ENCODE measurements at regions not wholly inside any gene's neighbourhood (a gene's known extent, or its start where the extent isn't known, plus 50 kb on each side); places are given as distances from the start of the nearest gene placed in this dataset.

DNA sequence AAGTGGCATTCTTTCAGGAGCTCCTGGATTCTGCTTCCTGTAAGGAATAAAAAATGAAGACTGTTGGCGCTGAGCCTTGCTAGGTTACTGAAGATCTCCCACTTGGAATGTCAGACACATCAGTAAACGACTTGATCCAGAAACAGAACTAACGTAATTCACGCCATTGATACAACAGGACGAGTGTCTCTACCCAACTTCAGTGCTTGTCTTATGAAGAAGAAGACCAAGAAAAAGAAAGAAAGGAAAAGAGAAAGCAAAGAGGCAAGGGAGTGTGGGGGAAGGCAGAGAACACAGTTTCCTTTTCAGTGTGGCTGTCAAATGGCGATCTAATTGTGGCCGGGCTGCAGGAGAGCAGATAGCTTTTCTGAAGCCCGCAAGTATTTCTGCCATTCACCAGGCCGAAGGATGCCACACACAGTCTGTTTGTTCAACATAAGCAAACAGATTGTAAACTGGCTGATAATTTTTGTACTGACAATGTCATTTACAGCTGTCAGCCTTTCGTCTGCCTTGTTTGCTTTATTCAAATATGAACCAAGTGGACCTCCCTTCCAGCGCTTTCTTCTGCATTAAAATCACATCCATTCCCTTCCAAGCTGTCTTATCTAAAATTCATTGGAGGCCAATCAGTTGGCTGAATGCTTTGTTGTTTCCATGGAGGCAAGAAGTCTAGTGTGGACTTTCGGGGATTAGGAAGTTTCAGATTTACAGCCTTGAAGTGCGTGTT, 180.6 kb downstream of the FOXA2 start:
- no peak for DNase-seq

DNA sequence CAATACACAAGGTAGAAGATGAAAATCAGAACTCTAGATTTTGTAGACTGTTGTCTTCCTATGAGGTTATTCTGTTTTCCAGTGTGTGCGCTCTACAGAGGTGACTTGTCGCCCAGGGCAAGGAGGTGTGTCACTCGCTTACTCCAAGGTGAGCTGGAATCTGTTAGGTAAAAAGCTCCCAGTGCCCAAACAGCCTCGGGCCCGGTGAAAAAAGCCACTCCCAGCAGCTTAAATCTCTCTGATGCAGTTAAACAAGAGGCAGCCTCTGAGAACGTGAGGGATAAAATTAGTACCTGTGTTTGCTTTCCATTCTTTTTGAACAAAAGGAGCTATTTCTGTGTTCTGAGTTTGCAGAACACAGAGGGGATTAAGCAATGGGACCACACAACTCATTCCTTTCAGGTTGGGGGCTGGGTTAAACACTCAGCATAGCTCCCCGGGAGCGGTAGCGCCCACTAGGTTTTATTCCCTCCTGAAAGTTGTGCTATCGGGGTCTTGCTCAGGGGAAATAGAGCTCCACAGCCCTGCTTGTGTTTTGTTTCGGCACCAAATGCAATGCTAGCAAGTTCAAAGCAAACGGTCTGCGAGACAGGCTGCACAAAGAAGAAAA, 181.2 kb downstream of the FOXA2 start:
- no peak for DNase-seq

DNA sequence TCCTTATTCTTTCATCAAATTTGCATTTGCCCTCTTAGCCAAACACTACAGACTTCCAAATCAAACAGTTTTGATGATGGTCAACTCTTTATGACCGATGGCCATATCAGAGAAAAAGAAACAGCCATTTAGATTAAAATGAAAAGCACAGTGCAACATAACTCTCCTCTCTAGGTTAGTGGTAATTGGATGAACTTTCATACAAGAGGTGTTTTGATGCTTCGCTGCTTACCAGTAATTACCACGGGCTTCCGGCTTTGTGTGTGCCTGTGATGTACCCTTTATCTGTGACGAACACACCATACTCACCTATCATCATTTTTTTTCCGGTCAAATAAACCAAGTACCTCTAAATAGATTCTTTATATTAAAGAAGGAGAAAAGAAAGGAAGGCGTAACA, 181.8 kb downstream of the FOXA2 start:
- DNase-seq: no peak

DNA sequence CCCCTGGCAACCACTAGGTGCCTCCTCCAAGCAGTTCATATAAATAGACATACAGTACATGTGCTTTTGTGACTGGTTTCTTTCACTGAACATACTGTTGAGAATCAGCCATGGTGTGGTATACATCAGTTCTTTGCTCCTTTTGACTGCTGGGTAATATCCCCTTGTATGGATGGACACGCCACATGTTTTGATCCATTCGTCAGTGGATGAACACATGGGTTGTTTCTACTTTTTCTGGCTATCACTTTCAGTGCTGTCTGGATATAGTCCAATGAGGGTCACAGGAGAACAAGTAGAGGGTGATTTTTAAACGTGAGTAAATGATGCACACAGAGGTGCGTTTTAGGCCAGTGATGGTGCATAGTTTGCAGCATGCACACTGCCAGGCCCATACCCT, 183.9 kb downstream of the FOXA2 start:
- no peak for DNase-seq

DNA sequence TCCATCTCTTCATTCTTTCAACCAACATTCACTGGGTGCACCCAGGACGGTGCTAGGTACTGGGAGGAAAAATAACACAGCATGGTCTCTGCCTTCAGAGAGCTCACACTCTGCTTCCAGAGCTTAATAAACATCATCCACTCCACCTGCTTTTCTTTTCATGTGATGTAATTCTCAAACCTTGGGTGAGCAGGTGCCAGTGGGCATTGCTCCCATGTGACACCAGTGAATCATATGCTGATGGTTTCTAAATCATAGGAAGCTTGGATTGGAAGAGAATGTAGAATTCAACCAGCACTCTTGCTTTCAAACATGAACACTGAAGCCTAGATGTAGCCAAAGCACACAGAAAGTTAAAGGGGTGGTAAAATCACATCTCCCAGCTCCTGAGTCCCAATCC, 189.8 kb downstream of the FOXA2 start:
- no peak for DNase-seq

DNA sequence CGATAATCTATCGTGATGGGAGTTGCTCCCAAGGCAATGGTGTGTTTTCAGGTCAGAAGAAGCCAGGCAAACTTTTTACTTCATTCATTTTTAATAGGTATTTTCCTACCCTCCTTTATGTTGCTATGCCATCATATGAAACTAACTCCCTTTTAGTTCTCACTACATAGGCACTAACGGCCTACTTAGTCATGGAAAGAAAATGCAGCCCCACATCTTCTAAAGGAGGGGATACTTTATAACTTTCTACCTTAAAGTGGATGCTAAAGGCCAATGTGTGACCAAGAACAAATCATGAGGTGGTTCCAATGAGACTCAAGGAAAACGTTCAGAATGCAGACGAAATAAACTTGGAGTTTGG, 193.8 kb downstream of the FOXA2 start:
- no peak for DNase-seq

DNA sequence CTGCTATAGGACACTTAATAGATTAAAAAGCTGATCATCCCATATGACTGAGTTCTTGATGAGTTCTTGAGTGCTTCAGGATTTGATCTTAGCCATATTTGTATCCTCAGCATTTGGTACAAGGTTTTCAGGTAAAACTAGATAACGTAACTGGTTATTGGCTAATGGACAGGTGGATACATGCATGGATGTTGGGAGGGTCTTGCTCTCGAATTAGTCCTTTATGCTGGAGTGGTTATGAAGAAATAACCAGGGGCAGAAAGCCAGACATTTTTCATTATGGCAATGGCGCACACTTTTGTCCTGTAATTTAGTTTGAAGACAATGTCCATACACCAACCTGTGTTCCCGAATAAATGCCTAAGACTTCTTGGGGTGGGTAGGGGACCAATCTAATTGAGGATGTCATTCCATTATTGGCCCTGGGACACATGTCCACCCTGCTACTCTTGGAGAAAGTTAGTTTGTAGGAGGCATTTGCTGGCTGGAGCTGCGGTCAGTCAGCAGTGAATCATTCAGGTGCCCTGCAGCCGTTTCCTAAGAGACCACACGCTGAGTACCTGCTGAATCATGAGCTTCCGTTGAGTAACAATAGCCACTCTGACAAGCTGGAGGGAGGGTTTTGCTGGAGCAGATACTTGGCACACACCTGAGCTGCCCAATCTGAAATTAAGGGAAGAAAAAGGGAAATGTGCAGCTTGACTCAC, 194.4 kb downstream of the FOXA2 start:
- DNase-seq: no peak

DNA sequence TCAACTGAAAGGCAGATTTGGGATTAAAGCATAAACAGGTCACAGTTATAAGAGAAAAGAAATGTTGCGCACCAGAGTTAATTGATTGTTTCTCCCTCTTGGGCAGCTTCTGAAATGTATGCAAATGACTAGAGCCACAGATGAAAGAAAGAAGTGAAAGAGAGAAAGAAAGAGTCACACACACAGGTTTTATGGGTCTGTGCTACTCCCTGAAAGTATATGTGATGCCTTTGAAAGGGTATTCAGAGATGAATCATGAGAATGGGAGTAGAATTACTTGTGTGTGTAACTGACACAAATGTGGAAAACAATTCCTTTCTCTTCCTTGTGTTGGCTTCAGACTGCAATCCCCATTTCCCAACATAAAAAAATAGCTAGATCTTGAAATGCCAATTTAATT, 196.9 kb downstream of the FOXA2 start:
- DNase-seq: no peak

DNA sequence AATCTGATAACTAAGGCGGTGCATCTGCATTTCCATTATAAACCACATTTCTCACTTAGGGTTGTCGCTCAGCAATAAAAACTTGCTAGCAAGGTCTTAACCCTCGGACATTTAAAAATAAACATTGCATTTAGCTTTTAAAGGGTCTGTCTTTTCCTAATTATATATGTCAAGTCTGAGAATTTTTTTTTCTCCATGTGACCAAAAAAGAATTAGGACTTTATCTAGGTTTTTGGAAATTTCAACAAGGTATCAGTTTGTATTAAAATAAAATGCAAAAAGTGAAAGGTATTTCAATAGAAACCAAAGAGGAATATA, 198.1 kb downstream of the FOXA2 start:
- DNase-seq: no peak

DNA sequence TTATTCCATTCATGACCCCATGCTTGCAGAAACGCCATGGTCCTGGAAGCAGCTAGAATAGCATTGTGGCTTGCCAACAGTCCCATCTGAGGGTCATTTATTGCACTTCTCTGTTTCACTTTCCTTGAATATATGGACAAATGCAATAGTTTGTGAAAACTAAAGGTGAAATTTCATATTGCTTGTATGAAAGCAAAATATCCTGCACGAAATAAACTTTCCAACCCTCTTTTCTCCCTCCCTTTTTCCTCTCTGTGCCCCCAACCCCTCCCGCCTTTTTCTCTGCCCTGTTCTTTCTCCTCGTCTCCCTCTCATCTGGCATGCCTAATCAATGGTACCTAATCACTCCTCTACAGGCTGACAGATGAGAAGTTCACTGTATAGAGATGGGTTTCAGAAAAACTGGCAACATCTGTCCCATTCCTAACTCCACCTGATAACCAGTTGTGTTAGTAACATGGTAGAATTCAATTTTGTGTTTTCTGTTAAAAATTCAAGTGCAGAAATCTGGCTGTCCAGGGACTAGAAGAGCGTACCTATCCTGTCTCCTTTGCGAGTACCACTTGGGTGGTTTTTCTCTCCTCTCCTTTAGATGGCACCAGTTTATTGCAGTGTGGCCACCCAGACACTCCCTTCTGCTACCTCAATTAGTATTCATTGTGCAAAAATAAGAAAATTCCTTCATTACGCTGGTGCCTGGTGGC, 198.6 kb downstream of the FOXA2 start:
- no peak for DNase-seq

DNA sequence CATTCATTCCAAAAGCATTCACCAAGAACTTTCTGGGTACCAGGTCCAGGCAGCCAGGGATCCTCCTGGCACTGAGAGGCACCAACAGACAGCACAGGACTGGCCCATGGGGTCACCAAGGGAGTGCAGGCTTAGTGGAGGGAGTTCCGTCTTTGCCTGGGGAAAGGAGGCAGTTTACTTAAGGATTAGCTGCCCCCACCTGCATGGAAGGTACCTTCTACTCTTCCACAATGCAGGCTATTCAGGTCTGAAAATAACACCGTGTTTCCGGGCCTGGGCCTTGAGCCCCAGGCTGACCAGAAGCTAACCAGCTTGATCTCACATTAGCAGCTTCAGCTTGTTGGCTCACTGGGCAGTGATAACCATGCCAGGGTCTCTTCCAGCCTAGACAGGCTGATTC, 199.4 kb downstream of the FOXA2 start:
- DNase-seq: no peak

DNA sequence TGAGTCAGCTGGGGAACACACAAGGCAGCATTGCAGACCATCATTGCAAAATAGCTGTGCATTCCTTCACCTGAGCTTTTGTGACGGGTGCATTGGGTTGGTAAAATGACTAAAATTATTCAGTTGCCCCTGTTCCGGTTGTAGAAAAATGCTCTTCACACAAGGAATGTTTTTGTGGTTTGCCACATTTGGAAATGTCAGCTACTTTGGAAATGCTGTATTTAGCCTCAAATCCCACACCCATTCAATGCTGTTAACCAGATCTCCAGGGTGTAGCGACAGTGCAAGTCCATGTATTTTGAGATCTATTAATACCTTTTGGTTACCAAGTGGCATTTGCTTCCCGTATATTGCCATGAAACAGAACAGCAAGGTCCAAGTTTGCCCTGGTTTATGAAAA, 201.2 kb downstream of the FOXA2 start:
- DNase-seq: no peak

DNA sequence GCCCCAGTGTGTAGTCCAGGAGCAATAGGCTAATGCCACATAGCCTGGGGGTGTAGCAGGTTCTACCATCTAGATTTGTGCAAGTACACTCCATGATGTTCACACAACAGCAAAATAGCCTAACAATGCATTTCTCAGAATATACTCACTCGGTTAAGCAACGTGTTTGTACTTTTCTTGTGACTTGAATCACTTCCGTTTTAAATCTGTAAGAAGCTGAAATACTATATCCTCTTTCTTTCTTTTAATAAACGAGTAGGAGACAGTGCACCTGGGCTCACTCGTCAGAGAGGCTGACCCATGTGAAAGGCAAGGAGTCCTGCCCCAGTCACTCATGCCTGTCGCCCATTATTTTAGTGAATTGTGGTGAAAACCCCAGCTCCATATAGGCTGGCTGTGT, 201.6 kb downstream of the FOXA2 start:
- no peak for DNase-seq

DNA sequence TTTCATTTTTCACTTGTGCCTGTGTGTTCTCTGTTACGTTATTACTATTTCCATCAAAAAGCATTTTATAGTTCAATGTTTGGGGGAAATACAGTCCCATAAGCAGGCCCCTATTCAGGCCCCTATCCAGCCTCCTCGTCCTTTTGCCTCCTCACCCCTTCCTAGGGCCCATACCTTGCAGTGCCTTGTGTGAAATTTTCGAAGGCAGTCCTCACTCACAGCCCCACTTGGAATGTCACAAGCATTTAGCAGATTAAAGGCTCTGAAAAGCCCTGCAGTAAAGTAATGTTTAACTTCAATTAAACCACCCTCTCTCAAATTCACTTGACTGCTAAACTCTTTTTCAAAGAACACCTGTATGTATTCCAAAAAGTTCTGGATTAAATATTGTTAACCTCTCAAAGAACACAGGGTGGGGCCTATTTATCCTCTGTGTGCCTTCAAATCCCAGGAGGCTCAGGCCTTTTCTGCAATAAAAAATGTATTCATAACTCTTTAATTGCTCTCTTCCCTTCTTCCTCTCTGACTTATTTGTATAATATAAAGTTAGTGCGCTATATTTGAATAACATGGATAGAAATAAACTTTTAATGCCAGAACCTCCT, 202.5 kb downstream of the FOXA2 start:
- no peak for DNase-seq

DNA sequence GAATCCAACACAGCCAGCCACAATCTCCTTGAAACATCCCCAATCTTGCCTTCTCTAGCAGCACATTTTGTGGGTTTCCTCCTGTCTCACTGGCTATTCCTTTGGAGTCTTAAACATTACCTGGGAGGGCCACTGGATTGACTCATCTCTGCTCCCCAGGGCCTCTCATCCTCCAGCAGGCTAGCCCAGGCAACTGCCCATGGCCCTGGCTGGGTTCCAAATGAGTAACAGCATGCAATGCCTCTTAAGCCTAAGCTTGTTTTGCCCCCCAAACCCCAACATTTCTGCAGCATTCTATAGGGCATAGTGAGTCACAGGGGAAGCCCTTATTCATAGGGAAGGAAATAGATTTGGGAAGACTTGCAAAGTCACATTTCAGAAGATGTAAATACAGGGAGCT, 204.9 kb downstream of the FOXA2 start:
- no peak for DNase-seq

DNA sequence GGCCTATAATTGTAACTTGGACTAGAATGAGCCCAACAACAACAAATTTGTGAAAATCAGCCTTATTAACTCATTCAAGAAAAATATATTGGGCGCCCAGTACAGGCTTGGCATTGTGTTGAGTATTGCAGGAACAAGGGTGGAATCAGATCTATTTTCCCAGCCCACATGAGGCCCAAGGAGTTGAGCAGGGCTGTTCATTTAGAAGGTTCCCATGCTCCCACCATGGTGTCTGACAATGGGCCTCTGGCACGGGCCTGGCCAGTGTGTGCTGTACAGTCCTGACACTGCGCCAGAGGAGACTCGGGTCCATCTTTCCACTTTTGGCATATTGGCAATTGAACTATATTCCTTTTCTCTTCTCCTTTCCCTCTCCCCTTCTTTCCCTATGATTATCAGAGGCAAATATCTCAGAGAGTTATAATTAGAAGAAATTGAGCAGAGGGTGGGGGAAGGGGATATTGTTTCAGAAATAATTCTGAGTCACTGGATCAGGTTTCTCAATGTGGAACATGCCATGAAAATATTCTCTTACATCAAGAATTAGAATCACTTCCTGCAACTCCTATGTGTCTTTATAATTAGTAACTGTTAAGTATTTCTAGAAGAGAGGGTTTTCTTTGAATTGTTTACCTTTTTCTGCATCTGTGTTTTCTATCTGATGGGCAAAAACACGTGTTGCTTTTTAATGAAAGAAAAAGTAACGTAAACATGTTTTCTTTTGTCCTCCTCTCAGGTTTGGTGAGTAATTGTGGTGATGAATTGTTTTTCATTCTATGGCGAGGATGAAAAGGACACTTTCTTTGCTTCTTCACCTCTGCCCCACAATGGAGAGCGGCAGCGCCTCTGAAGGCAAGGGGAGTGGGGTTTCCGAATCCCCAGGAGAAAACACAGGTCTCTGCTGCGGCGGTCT, 209.4 kb downstream of the FOXA2 start:
- DNase-seq: no peak

DNA sequence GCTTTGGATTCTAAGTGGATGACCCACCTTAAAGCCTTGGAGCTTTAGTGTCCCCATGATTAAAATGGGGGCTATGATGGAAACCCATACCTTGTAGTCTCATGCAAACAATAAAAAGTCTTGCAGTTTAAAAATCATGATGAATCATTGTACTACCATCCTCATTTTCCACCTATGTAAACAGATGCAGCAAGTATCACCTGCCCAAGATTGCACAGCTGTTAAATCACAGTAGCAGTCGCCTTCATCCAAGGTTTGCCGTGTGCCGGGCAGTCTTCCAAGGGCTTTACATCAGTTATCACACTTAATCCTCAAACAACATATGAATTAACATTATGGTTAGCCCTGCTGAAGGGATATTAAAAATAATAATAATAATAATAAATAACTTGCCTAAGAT, 210.3 kb downstream of the FOXA2 start:
- DNase-seq: no peak

DNA sequence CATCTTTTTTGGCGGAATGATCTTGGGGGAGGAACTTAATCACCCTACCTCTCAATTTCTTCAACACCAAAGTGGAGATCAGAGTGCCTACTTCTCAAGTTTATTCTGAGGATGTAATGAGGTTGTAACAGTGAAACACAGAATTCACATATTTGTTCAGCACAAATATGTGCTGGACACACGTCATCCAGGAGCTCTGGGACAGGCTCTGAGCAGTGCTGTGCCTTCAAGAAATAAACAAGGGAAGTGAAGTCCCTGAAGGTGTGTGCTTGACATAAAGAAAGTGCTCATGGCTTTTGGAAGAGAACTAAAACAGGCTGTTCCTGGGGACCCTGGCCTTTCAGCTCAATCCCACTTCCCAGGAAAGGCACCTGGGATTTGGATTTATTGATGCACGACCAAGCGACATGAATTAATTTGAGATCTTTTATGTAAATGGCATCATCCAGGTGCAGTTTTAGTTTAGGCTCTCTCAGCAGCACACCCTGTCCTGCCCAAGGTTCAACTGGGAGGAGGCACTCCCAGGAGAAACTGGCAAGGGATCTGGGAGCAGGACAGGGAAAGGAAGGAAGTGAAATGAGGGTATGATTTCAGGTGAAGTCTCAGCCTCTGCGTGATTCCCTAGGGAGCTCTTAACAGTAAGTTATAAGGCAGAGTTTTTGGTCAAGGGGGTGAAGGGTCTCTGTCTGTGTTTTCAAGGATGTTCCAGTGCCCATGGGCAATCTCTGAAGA, 211.0 kb downstream of the FOXA2 start:
- no peak for DNase-seq

DNA sequence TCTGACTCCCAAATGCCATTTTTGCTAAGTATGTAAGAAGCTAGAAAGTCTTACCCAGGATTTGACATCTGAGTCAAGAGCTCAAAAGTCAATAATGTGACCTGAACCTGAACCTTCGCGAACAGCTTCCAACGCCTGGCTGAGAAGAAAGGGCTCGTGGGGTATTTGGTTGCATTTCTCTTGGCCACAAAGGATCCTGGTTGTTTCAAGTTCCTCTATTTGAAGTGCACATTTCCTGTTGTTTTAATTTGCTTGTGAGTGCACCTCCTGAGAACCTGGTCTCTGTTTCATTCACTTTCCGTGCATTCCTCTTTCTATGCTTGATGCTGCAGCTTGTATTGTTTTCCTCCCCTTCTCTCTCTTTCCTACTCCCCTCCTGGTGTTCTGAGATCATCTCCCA, 212.5 kb downstream of the FOXA2 start:
- DNase-seq: no peak

DNA sequence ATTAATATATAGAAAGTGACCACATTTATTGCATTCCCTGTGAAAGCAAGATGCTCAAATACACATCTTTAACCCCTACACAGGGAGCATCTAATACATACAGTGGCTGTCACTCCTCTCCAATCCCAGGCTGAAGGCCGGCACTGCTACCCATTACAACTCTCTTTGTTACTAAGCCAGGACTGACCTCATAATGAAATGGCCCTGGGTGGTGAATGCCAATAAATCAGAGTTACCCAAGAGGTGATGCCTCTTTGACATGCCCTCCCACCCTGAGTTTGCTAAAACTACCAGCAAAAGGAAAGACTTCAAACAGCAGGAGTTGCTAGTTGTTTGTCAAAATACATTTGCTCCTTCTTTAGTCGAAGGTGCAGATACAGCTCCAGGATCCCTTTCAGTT, 214.2 kb downstream of the FOXA2 start:
- no peak for DNase-seq

DNA sequence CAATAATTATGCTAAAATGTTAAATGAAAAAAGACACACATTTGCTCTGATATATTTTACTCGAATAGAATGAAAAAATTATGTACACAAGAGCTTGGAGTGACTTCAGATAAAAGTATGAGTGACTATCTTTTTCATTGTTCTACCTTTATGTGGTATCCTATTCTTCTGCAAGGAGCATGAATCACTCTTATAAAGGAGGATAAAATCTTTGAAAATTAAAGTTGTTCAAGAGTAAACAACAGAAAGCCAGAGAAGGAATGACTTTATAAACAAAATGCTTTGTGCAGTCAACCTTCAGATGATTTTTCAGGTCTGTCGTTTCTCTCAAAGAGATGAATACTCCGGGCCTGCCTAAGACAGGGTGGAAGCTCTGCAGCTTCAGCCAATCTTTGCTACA, 215.3 kb downstream of the FOXA2 start:
- DNase-seq: no peak

DNA sequence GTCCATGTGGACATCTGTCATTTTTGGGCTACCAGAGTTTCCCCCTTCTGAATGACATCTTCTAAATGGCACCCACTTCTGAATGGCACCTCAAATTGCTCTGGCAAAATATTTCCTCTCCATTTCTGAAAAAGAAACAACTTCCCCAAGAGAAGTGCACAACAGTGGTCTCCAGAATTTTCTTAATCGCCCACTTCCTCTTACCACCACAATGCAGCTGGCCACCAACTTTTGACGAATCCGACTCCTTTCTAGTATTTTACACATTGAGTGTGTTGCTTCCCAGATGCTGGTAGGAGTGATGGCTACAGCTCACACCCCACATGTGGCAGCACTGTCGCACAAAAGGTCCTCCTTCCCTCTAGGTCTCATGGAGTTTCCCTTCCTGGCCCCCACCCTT, 216.1 kb downstream of the FOXA2 start:
- no peak for DNase-seq

Data from DMS79 (cell line).